ENCODE measurements at regions not wholly inside any gene's neighbourhood (a gene's known extent, or its start where the extent isn't known, plus 50 kb on each side); places are given as distances from the start of the nearest gene placed in this dataset.

DNA sequence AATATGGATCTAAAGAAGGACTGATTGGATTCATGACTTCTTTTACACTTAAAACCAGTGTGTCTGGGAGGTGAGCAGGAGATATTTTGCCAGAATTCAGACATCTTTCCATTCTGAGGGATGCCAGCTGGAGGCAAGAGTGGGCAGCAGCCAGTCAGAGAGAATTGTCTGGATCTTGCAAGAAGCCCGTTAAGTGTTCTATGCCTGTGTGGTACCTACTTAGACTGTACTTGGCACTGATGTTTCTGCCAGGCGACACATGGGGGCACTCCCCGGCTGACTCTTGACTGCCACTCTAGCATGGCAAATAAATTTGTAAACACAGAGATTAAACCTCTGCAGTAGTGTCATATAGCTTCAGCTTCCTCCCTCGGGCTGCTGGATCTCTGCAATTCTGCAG is 247.7 kb downstream of the UTP18 start:
- DNase-seq (ENCODE audit: low spot score) = no peak
- no peak overlapping the region for H3K4me3 ChIP-seq (ENCODE audit: severe bottlenecking)
- ATAC-seq (ENCODE audit: low read depth) = no peak
- no peaks in the 10 kb centered on the region for H3K9me3 ChIP-seq (ENCODE audit: severe bottlenecking)
- TF ChIP-seq, protein P1, sequence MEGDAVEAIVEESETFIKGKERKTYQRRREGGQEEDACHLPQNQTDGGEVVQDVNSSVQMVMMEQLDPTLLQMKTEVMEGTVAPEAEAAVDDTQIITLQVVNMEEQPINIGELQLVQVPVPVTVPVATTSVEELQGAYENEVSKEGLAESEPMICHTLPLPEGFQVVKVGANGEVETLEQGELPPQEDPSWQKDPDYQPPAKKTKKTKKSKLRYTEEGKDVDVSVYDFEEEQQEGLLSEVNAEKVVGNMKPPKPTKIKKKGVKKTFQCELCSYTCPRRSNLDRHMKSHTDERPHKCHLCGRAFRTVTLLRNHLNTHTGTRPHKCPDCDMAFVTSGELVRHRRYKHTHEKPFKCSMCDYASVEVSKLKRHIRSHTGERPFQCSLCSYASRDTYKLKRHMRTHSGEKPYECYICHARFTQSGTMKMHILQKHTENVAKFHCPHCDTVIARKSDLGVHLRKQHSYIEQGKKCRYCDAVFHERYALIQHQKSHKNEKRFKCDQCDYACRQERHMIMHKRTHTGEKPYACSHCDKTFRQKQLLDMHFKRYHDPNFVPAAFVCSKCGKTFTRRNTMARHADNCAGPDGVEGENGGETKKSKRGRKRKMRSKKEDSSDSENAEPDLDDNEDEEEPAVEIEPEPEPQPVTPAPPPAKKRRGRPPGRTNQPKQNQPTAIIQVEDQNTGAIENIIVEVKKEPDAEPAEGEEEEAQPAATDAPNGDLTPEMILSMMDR (IDR thresholded peaks at IDR 0.05; ENCODE audit: poor library complexity, severe bottlenecking) = no peak
- H3K27me3 ChIP-seq (ENCODE audit: insufficient read depth, poor library complexity, severe bottlenecking) = peaks cover 6% of the 10 kb centered on the region
- no peaks in the 10 kb centered on the region for H3K4me1 ChIP-seq (ENCODE audit: insufficient read depth, poor library complexity, severe bottlenecking)
- H3K36me3 ChIP-seq (ENCODE audit: low read depth) = no peaks in the 10 kb centered on the region
- H3K27ac ChIP-seq (ENCODE audit: poor library complexity, severe bottlenecking) = no peak overlapping the region

DNA sequence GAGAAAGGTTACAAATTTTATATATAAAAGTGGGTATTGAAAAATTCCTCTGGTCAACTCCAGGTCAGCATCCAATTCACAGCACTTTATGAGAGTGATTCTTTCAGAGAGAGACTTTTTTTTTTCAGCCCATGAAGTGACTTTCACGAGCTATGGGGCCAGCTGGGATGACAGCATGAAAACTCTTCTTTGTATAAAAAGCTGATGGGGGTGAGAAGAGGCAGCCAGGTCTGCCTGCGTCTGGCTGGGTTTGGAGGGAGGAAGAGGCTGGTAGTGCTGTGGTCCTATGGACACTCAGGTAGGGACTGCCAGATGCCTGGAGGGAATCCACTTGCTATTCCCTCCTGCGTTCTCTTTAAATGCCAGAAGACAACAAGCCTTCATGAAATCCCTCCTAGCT is 250.6 kb downstream of the UTP18 start:
- no peak for DNase-seq (ENCODE audit: low spot score)
- no peaks in the 10 kb centered on the region for H3K4me1 ChIP-seq (ENCODE audit: insufficient read depth, poor library complexity, severe bottlenecking)
- TF ChIP-seq, protein P1 (IDR thresholded peaks at IDR 0.05; ENCODE audit: poor library complexity, severe bottlenecking) = no peak
- H3K36me3 ChIP-seq (ENCODE audit: low read depth) = no peaks in the 10 kb centered on the region
- no peak for ATAC-seq (ENCODE audit: low read depth)
- no peaks in the 10 kb centered on the region for H3K9me3 ChIP-seq (ENCODE audit: severe bottlenecking)
- no peak overlapping the region for H3K27ac ChIP-seq (ENCODE audit: poor library complexity, severe bottlenecking)
- H3K4me3 ChIP-seq (ENCODE audit: severe bottlenecking) = no peak overlapping the region
- H3K27me3 ChIP-seq (ENCODE audit: insufficient read depth, poor library complexity, severe bottlenecking) = peaks cover 9% of the 10 kb centered on the region

DNA sequence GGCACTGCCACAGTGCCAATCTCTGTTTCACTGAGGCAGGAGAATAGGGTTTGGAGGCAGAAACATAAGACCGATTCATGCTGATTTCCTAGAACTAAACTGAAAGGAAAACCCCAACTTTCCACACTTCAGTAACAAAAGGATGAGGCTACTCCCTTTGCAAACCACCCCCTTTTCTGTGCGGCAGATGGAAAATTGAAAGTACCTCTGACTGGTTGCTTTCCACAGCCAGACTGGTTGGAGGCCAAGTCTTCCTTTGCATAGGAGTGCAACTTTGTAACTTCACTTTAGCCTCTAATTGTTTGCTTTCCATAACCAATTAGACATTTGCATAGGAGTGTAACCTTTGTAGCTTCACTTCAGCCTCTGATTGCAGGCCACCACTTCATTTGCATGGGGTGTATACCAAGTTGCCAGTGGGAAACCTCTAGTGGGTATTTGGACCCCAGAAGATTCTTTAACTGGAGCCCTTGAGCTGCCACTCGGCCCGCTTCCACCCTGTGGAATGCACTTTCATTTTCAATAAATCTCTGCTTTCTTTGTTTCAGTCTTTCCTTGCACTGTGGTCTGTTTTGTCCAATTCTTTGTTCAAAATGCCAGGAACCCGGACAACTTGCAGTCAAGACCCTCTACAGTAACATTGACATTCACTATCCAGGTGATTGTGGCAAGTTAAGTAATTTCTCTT is 252.0 kb downstream of the UTP18 start:
- Histone ChIP-seq H3K27me3 (ENCODE audit: insufficient read depth, poor library complexity, severe bottlenecking) (peaks cover 9% of the 10 kb centered on the region), H3K4me3 (ENCODE audit: severe bottlenecking) (no peak overlapping the region), H3K27ac (ENCODE audit: poor library complexity, severe bottlenecking) (no peak overlapping the region), H3K9me3 (ENCODE audit: severe bottlenecking) (no peaks in the 10 kb centered on the region), H3K4me1 (ENCODE audit: insufficient read depth, poor library complexity, severe bottlenecking) (no peaks in the 10 kb centered on the region), H3K36me3 (ENCODE audit: low read depth) (no peaks in the 10 kb centered on the region)
- ATAC-seq (ENCODE audit: low read depth) (no peak), DNase-seq (ENCODE audit: low spot score) (no peak)
- TF ChIP-seq, protein P1 (IDR thresholded peaks at IDR 0.05; ENCODE audit: poor library complexity, severe bottlenecking) = no peak

DNA sequence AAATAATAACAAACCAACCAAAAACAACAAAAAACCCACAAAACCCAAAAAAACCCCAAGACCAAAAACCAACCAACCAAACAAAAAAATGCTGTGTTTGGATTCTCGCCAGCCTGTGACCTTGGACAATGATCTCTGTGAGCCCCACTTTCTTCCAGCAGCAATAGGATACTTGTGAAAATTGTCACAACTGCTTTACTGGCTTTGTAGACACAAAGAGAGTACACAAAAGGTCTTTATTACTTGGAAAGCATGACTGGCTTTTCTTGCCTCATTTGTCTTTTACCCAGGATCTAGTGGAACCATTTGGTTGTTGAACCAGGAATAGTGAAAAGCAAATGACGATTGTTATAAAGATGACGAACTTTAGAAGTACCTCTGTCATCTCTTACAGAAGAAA is 256.6 kb downstream of the UTP18 start:
- Histone ChIP-seq H3K36me3 (ENCODE audit: low read depth) (no peaks in the 10 kb centered on the region), H3K9me3 (ENCODE audit: severe bottlenecking) (no peaks in the 10 kb centered on the region), H3K4me1 (ENCODE audit: insufficient read depth, poor library complexity, severe bottlenecking) (no peaks in the 10 kb centered on the region), H3K27me3 (ENCODE audit: insufficient read depth, poor library complexity, severe bottlenecking) (peaks cover 6% of the 10 kb centered on the region), H3K27ac (ENCODE audit: poor library complexity, severe bottlenecking) (no peak overlapping the region), H3K4me3 (ENCODE audit: severe bottlenecking) (no peak overlapping the region)
- TF ChIP-seq, protein P1 (IDR thresholded peaks at IDR 0.05; ENCODE audit: poor library complexity, severe bottlenecking) = no peak
- ATAC-seq (ENCODE audit: low read depth) (no peak), DNase-seq (ENCODE audit: low spot score) (no peak)

DNA sequence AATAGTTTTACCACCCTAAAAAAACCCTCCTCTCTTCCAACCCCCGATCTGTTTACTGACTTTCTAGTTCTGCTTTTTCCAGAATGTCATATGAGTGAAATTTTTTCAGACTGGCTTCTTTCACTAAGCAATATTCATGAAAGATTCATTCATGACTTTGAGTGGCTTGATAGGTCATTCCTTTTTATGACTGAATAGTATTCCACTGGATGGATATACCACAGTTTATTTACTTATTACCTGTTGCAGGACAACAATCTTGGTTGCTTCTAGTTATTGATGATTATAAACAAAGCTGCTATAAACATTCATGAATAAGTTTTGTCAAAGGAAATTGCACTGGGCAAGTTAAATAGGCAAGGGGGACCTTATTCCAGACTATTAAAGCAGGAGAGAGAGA is 264.2 kb downstream of the UTP18 start:
- no peak overlapping the region for H3K27ac ChIP-seq (ENCODE audit: poor library complexity, severe bottlenecking)
- H3K4me3 ChIP-seq (ENCODE audit: severe bottlenecking) = no peak overlapping the region
- H3K4me1 ChIP-seq (ENCODE audit: insufficient read depth, poor library complexity, severe bottlenecking) = no peaks in the 10 kb centered on the region
- H3K27me3 ChIP-seq (ENCODE audit: insufficient read depth, poor library complexity, severe bottlenecking) = peaks cover 3% of the 10 kb centered on the region
- TF ChIP-seq, protein P1 (IDR thresholded peaks at IDR 0.05; ENCODE audit: poor library complexity, severe bottlenecking) = no peak
- DNase-seq (ENCODE audit: low spot score) (no peak), ATAC-seq (ENCODE audit: low read depth) (no peak)
- no peaks in the 10 kb centered on the region for H3K9me3 ChIP-seq (ENCODE audit: severe bottlenecking)
- no peaks in the 10 kb centered on the region for H3K36me3 ChIP-seq (ENCODE audit: low read depth)

Measured in RWPE2 (cell line).